H9 (cell line): ENCODE measurements at regions not wholly inside any gene's neighbourhood (a gene's known extent, or its start where the extent isn't known, plus 50 kb on each side); places are given as distances from the start of the nearest gene placed in this dataset.
A peak's percentile ranks its signal among the peaks of the same experiment; 100 is the strongest.

Source experiments
- DNase-seq: peaks from one replicate; pipeline ENCODE4 v3.0.0-alpha.2; 2017
- H2AFZ ChIP-seq: one replicate; pipeline ENCODE4 v1.6.1; 2013; ENCODE audit warnings: mild to moderate bottlenecking, low read length, control low read depth, moderate library complexity
- H2AK5ac ChIP-seq: 2 replicates; pipeline ENCODE4 v1.6.1; 2013; ENCODE audit warnings: low read length, control low read depth, mixed read lengths; ENCODE audit not compliant: insufficient read length
- H2BK120ac ChIP-seq: one replicate; pipeline ENCODE4 v1.6.1; 2013; ENCODE audit warnings: low read depth, mild to moderate bottlenecking, low read length, control low read depth, inconsistent platforms; ENCODE audit not compliant: poor library complexity, severe bottlenecking
- H2BK12ac ChIP-seq: 2 replicates; pipeline ENCODE4 v1.6.1; 2013; ENCODE audit warnings: low read length, control low read depth, mixed read lengths, low read depth; ENCODE audit not compliant: insufficient read length
- H2BK15ac ChIP-seq: 2 replicates; pipeline ENCODE4 v1.6.1; 2013; ENCODE audit warnings: low read depth, low read length, control low read depth
- H2BK20ac ChIP-seq: one replicate; pipeline ENCODE4 v1.6.1; 2013; ENCODE audit warnings: low read depth, mild to moderate bottlenecking, low read length, control low read depth, inconsistent platforms; ENCODE audit not compliant: poor library complexity, severe bottlenecking
- H2BK5ac ChIP-seq: 2 replicates; pipeline ENCODE4 v1.6.1; 2013; ENCODE audit warnings: low read length, control low read depth, mixed read lengths; ENCODE audit not compliant: insufficient read length
- H3K14ac ChIP-seq: 2 replicates; pipeline ENCODE4 v1.6.1; 2013; ENCODE audit warnings: low read length, control low read depth; ENCODE audit not compliant: insufficient read depth
- H3K18ac ChIP-seq: 2 replicates; pipeline ENCODE4 v1.6.1; 2013; ENCODE audit warnings: low read depth, mild to moderate bottlenecking, mixed read lengths, low read length, control low read depth; ENCODE audit not compliant: insufficient read length
- H3K23ac ChIP-seq: 2 replicates; pipeline ENCODE4 v1.6.1; 2013; ENCODE audit warnings: low read length, control low read depth, mixed read lengths, low read depth; ENCODE audit not compliant: insufficient read length
- H3K23me2 ChIP-seq: 2 replicates; pipeline ENCODE4 v1.6.1; 2013; ENCODE audit warnings: low read depth, mild to moderate bottlenecking, mixed read lengths, low read length, control low read depth; ENCODE audit not compliant: insufficient read length, poor library complexity, severe bottlenecking
- H3K27ac ChIP-seq: 2 replicates; pipeline ENCODE4 v1.5.1; 2013; ENCODE audit warnings: low read length, control low read depth, mixed read lengths, low read depth; ENCODE audit not compliant: insufficient read length
- H3K27me3 ChIP-seq: 2 replicates; pipeline ENCODE4 v1.6.1; 2013; ENCODE audit warnings: low read length, control low read depth, inconsistent platforms; ENCODE audit not compliant: insufficient read depth
- H3K4ac ChIP-seq: 2 replicates; pipeline ENCODE4 v1.6.1; 2013; ENCODE audit warnings: low read depth, mild to moderate bottlenecking, control low read depth, inconsistent platforms, low read length, moderate library complexity
- H3K4me1 ChIP-seq: 2 replicates; pipeline ENCODE4 v1.6.1; 2013; ENCODE audit warnings: low read length, control low read depth, inconsistent platforms; ENCODE audit not compliant: insufficient read depth
- H3K4me2 ChIP-seq: 2 replicates; pipeline ENCODE4 v1.6.1; 2013; ENCODE audit warnings: low read length, control low read depth, mixed read lengths; ENCODE audit not compliant: insufficient read length, insufficient read depth
- H3K56ac ChIP-seq: 2 replicates; pipeline ENCODE4 v1.6.1; 2013; ENCODE audit warnings: low read depth, mild to moderate bottlenecking, mixed read lengths, low read length, control low read depth; ENCODE audit not compliant: insufficient read length
- H3K79me1 ChIP-seq: 2 replicates; pipeline ENCODE4 v1.6.1; 2013; ENCODE audit warnings: low read depth, mild to moderate bottlenecking, moderate library complexity, low read length, control low read depth, inconsistent platforms; ENCODE audit not compliant: insufficient read depth, poor library complexity, severe bottlenecking
- H3K79me2 ChIP-seq: 2 replicates; pipeline ENCODE4 v1.6.1; 2013; ENCODE audit warnings: low read length, control low read depth, inconsistent platforms; ENCODE audit not compliant: insufficient read depth
- H3K9ac ChIP-seq: 2 replicates; pipeline ENCODE4 v1.6.1; 2013; ENCODE audit warnings: low read length, control low read depth, mixed read lengths; ENCODE audit not compliant: insufficient read length; ENCODE audit errors: extremely low read depth
- H3K9me3 ChIP-seq: one replicate; pipeline ENCODE4 v1.6.1; 2013; ENCODE audit warnings: low read depth, low read length, inconsistent platforms; ENCODE audit not compliant: control insufficient read depth
- H3T11ph ChIP-seq: one replicate; pipeline ENCODE4 v1.6.1; 2013; ENCODE audit warnings: mild to moderate bottlenecking, low read length, control low read depth, inconsistent platforms
- H4K20me1 ChIP-seq: one replicate; pipeline ENCODE4 v1.6.1; 2013; ENCODE audit not compliant: control insufficient read depth, insufficient read length, insufficient read depth
- H4K5ac ChIP-seq: 2 replicates; pipeline ENCODE4 v1.6.1; 2013; ENCODE audit warnings: low read depth, mild to moderate bottlenecking, mixed read lengths, low read length, control low read depth; ENCODE audit not compliant: insufficient read length
- H4K8ac ChIP-seq: replicated peaks from 2 replicates; pipeline ENCODE4 v1.6.1; 2013; ENCODE audit warnings: low read length, control low read depth, mixed read lengths, low read depth; ENCODE audit not compliant: insufficient read length
- H4K91ac ChIP-seq: 2 replicates; pipeline ENCODE4 v1.6.1; 2013; ENCODE audit warnings: low read depth, mild to moderate bottlenecking, moderate library complexity, mixed read lengths, low read length, control low read depth; ENCODE audit not compliant: insufficient read length
- H3K27ac Mint-ChIP-seq, 3 experiments: 2 replicates in 2 of 3; 3 replicates in 1 of 3; pipeline ENCODE4 v1.8.0; 2020 to 2021; ENCODE audit warnings: mixed read lengths in 3 of 3, mild to moderate bottlenecking in 1 of 3, moderate library complexity in 1 of 3
- H3K27me3 Mint-ChIP-seq: 2 replicates; pipeline ENCODE4 v1.8.0; 2021; ENCODE audit warnings: low read depth, mild to moderate bottlenecking, moderate library complexity, mixed read lengths
- H3K36me3 Mint-ChIP-seq, 3 experiments: 2 replicates in 2 of 3; 3 replicates in 1 of 3; pipeline ENCODE4 v1.8.0; 2020 to 2021; ENCODE audit warnings: low read depth in 3 of 3, mixed read lengths in 3 of 3; ENCODE audit not compliant: insufficient read depth in 1 of 3
- H3K4me1 Mint-ChIP-seq, 2 experiments: 2 replicates each; pipeline ENCODE4 v1.8.0; 2020; ENCODE audit warnings: mixed read lengths in 2 of 2
- H3K4me3 Mint-ChIP-seq, 2 experiments: 2 replicates in 1 of 2; 3 replicates in 1 of 2; pipeline ENCODE4 v1.8.0; 2020 to 2021; ENCODE audit warnings: mild to moderate bottlenecking in 2 of 2, mixed read lengths in 2 of 2, moderate library complexity in 1 of 2
- H3K9me3 Mint-ChIP-seq, 2 experiments: 2 replicates in 1 of 2; 3 replicates in 1 of 2; pipeline ENCODE4 v1.8.0; 2020; ENCODE audit warnings: mild to moderate bottlenecking in 2 of 2, mixed read lengths in 2 of 2, moderate library complexity in 1 of 2
- CTCF ChIP-seq: fragments of 200-600 bp; sonication (generic); conservative IDR thresholded peaks from 3 replicates; pipeline ENCODE4 v1.8.0; 2021; ENCODE audit warnings: antibody characterized with exemption, mild to moderate bottlenecking
- WGBS: extraction: QIAGEN DNeasy Blood & Tissue Kit; methylation state at CpG from one replicate; pipeline ENCODE4 v1.1.7; 2013; ENCODE audit warnings: missing lambda C conversion rate, low lambda C conversion rate, mixed read lengths; ENCODE audit not compliant: insufficient read length; ENCODE audit errors: extremely low coverage; 5-methylcytosine and 5-hydroxymethylcytosine counted together

- Mint-ChIP-seq H3K36me3 (no peaks in the 10 kb centered on the region), H3K9me3 (no peaks in the 10 kb centered on the region; a peak in 1 of 5 replicates), H3K27me3 (peaks cover 2% of the 10 kb centered on the region), H3K27ac (peak overlapping the region in 1 of 3 experiments; percentile 31; a peak in 1 of 7 replicates), H3K4me3 (no peak overlapping the region), H3K4me1 (peaks cover 0 to 5% of the 10 kb centered on the region in 2 experiments; a peak in 2 of 4 replicates)
- H3K9me3 ChIP-seq, result no peaks in the 10 kb centered on the region
- H3K14ac ChIP-seq, result no peak overlapping the region
- H3K4me2 ChIP-seq, result no peak overlapping the region
- H2BK12ac ChIP-seq, result no peak overlapping the region
- no peak overlapping the region for H3K9ac ChIP-seq
- no peak for DNase-seq
- H3K27me3 ChIP-seq, result no peaks in the 10 kb centered on the region
- no peaks in the 10 kb centered on the region for H3K4me1 ChIP-seq
- TF ChIP-seq CTCF, result no peak
- H2AK5ac ChIP-seq, result no peak overlapping the region
- H3T11ph ChIP-seq, result no peak overlapping the region
- H3K4ac ChIP-seq, result no peak overlapping the region
- no peaks in the 10 kb centered on the region for H3K79me2 ChIP-seq
- H3K56ac ChIP-seq, result no peak overlapping the region
- H3K79me1 ChIP-seq, result no peaks in the 10 kb centered on the region
- H3K18ac ChIP-seq, result no peak overlapping the region
- no peak overlapping the region for H4K8ac ChIP-seq
- H4K20me1 ChIP-seq, result no peaks in the 10 kb centered on the region
- H3K23me2 ChIP-seq, result no peaks in the 10 kb centered on the region
- no peak overlapping the region for H2AFZ ChIP-seq
- WGBS, result no CpG with 5 or more reads among the region's 8 CpGs
- H2BK120ac ChIP-seq, result no peak overlapping the region
- no peak overlapping the region for H4K91ac ChIP-seq
- H2BK15ac ChIP-seq, result no peak overlapping the region
- no peak overlapping the region for H3K23ac ChIP-seq
- H3K27ac ChIP-seq, result no peak overlapping the region
- H2BK20ac ChIP-seq, result no peak overlapping the region
- H2BK5ac ChIP-seq, result no peak overlapping the region
- no peak overlapping the region for H4K5ac ChIP-seq
These were observed 143.2 kb upstream of the CDH5 start for GRCh38 chr16:66223176-66223780.
